ENCODE measurements at regions not wholly inside any gene's neighbourhood (a gene's known extent, or its start where the extent isn't known, plus 50 kb on each side); places are given as distances from the start of the nearest gene placed in this dataset.

DNA sequence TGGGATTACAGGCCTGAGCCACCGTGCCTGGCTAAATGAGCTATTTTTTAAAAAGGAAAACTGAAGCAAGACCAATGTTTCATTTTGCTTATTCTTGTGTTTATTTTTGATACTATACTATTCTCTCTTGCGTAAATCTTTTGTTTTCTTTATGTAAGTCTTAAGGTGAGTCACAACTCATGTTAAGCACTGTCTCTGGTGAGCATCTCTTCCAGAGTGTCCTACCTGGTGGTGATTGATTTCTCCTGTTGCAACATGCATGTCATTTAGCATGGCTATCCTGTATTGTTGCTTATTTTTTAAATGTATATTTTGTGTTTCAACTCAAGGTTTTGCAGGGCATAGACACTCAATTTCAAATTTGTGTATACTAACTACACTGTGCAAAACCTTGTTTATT lies 336.0 kb downstream of the RFPL4B start:
- Histone ChIP-seq H3K36me3 (ENCODE audit: control insufficient read depth in 2 of 2, extremely low read depth in 1 of 2, insufficient read depth in 2 of 2, low read length in 2 of 2) (no peaks in the 10 kb centered on the region), H2AFZ (ENCODE audit: low read depth, low read length) (no peak overlapping the region), H3K4me3 (replicated peaks in 1 of 3; ENCODE audit: insufficient read depth in 1 of 3, low read depth in 1 of 3, low read length in 3 of 3) (no peak overlapping the region), H3K9ac (replicated peaks; ENCODE audit: extremely low read depth, insufficient read depth, low read length) (no peak overlapping the region), H3K4me2 (ENCODE audit: insufficient read depth, low read length) (no peak overlapping the region), H3K9me3 (replicated peaks; ENCODE audit: control insufficient read depth, insufficient read depth, low read length) (no peaks in the 10 kb centered on the region), H3K79me2 (ENCODE audit: control insufficient read depth, insufficient read depth, low read length) (no peaks in the 10 kb centered on the region), H4K20me1 (replicated peaks; ENCODE audit: control insufficient read depth, extremely low read depth, insufficient read depth, low read length) (no peaks in the 10 kb centered on the region), H3K27me3 (ENCODE audit: control insufficient read depth in 2 of 2, insufficient read depth in 2 of 2, low read length in 2 of 2) (no peaks in the 10 kb centered on the region), H3K4me1 (ENCODE audit: control insufficient read depth, extremely low read depth, insufficient read depth, low read length) (no peaks in the 10 kb centered on the region), H3K27ac (ENCODE audit: insufficient read depth, low read depth, low read length) (no peak overlapping the region), H3K9me1 (replicated peaks; ENCODE audit: control insufficient read depth, extremely low read depth, insufficient read depth, low read length) (no peaks in the 10 kb centered on the region)
- intact Hi-C loops (cut with micrococcal nuclease), result no loop called here
- DNase-seq (ENCODE audit: low read depth, low spot score), result no peak
- TF ChIP-seq MYC (IDR thresholded peaks at IDR 0.05; ENCODE audit: low read depth, low read length), result no peak
- TF ChIP-seq EZH2 (IDR thresholded peaks at IDR 0.05; ENCODE audit: borderline replicate concordance, low read depth, low read length, severe bottlenecking), result no peak
- TF ChIP-seq, protein P1, sequence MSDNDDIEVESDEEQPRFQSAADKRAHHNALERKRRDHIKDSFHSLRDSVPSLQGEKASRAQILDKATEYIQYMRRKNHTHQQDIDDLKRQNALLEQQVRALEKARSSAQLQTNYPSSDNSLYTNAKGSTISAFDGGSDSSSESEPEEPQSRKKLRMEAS (IDR thresholded peaks at IDR 0.05; ENCODE audit: insufficient read depth, insufficient read length), result no peak
- no peak for TF ChIP-seq POLR2AphosphoS5 (IDR thresholded peaks at IDR 0.05; ENCODE audit: insufficient read depth, low read depth, low read length)
- no peak for TF ChIP-seq JUN (IDR thresholded peaks at IDR 0.05; ENCODE audit: borderline replicate concordance, insufficient read depth, insufficient read length, low read depth)
- TF ChIP-seq, protein P2, sequence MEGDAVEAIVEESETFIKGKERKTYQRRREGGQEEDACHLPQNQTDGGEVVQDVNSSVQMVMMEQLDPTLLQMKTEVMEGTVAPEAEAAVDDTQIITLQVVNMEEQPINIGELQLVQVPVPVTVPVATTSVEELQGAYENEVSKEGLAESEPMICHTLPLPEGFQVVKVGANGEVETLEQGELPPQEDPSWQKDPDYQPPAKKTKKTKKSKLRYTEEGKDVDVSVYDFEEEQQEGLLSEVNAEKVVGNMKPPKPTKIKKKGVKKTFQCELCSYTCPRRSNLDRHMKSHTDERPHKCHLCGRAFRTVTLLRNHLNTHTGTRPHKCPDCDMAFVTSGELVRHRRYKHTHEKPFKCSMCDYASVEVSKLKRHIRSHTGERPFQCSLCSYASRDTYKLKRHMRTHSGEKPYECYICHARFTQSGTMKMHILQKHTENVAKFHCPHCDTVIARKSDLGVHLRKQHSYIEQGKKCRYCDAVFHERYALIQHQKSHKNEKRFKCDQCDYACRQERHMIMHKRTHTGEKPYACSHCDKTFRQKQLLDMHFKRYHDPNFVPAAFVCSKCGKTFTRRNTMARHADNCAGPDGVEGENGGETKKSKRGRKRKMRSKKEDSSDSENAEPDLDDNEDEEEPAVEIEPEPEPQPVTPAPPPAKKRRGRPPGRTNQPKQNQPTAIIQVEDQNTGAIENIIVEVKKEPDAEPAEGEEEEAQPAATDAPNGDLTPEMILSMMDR (IDR thresholded peaks at IDR 0.05; ENCODE audit: extremely low read depth in 1 of 2, insufficient read depth in 1 of 2, low read depth in 1 of 2, low read length in 2 of 2), result no peak
- TF ChIP-seq GATA2 (IDR thresholded peaks at IDR 0.05; ENCODE audit: insufficient read depth, insufficient read length, low read depth, low read length), result no peak
- no peak for TF ChIP-seq FOS (IDR thresholded peaks at IDR 0.05; ENCODE audit: borderline replicate concordance, insufficient read depth, low read length)
- TF ChIP-seq POLR2A (IDR thresholded peaks at IDR 0.05; ENCODE audit: low read depth, low read length), result no peak
- ChIA-PET CTCF (no interaction called here), POLR2A (no interaction called here)
- dilution Hi-C loops (cut with MboI; ENCODE audit: extremely low pct_ligation_motif_present, low sequenced_read_pairs), result no loop called here
- no peak for FAIRE-seq
- BruUV-seq (replicated peaks), result no TSS peak

All from endothelial cell of umbilical vein (primary cell).